COR-L47 (cell line): ENCODE measurements at regions not wholly inside any gene's neighbourhood (a gene's known extent, or its start where the extent isn't known, plus 50 kb on each side); places are given as distances from the start of the nearest gene placed in this dataset.
A peak's percentile ranks its signal among the peaks of the same experiment; 100 is the strongest.

Experiments used
- DNase-seq: peaks from one replicate; lab custom pipeline; 2025; lab: John Stamatoyannopoulos, UW

- DNase-seq: no peak
These were observed 181.3 kb downstream of the KIF26A start for GRCh38 chr14:104319491-104320241.

- no peak for DNase-seq
These were observed 182.3 kb downstream of the KIF26A start for GRCh38 chr14:104320611-104321086.

GRCh38 chr14:104321088-104321801 is 182.9 kb downstream of the KIF26A start:
- no peak for DNase-seq

- DNase-seq: no peak
These were observed 183.4 kb downstream of the KIF26A start for GRCh38 chr14:104321802-104322130.

GRCh38 chr14:104322531-104323366 is 184.4 kb downstream of the KIF26A start:
- DNase-seq: no peak

- no peak for DNase-seq
These were observed 185.3 kb downstream of the KIF26A start for GRCh38 chr14:104323551-104324175.

- peak; percentile 30 for DNase-seq
These were observed 188.5 kb downstream of the KIF26A start for GRCh38 chr14:104326848-104327247.

GRCh38 chr14:104328607-104329006 is 190.2 kb downstream of the KIF26A start:
- DNase-seq: no peak

- no peak for DNase-seq
These were observed 191.4 kb downstream of the KIF26A start for GRCh38 chr14:104329793-104330192.

GRCh38 chr14:104331871-104332605 is 193.7 kb downstream of the KIF26A start:
- no peak for DNase-seq

- DNase-seq: no peak
These were observed 194.4 kb downstream of the KIF26A start for GRCh38 chr14:104332634-104333270.

GRCh38 chr14:104333646-104334423 is 195.4 kb downstream of the KIF26A start:
- DNase-seq: no peak

GRCh38 chr14:104334424-104335161 is 196.2 kb downstream of the KIF26A start:
- DNase-seq: no peak

GRCh38 chr14:104335176-104335575 is 196.8 kb downstream of the KIF26A start:
- no peak for DNase-seq

- no peak for DNase-seq
These were observed 197.2 kb downstream of the KIF26A start for GRCh38 chr14:104335611-104336010.

- DNase-seq: no peak
These were observed 199.0 kb downstream of the KIF26A start for GRCh38 chr14:104337351-104337750.

GRCh38 chr14:104339361-104339760 is 201.0 kb downstream of the KIF26A start:
- no peak for DNase-seq

- DNase-seq: no peak
These were observed 201.4 kb downstream of the KIF26A start for GRCh38 chr14:104339829-104340228.
